HG02970 (cell line): ENCODE measurements at regions not wholly inside any gene's neighbourhood (a gene's known extent, or its start where the extent isn't known, plus 50 kb on each side); places are given as distances from the start of the nearest gene placed in this dataset.
"Not testable (repeated sequence)": the region's sequence is repeated elsewhere in the genome, so short reads cannot be mapped to it uniquely, and the experiment has no call there.

Source experiments
- ATAC-seq: cut with Tn5 transposase; IDR thresholded peaks from one replicate; pipeline ENCODE4 v1.9.1; 2021; ENCODE audit warnings: mild to moderate bottlenecking, moderate library complexity, moderate number of reproducible peaks; ENCODE audit not compliant: unreplicated experiment, low FRiP score

- no peak for ATAC-seq
Measured at GRCh38 chr7:126022452-126022851, 1092.8 kb upstream of the POT1 start.

GRCh38 chr7:126016722-126017121 is 1087.1 kb upstream of the POT1 start:
- no peak for ATAC-seq

GRCh38 chr7:126005064-126005463 is 1075.4 kb upstream of the POT1 start:
- ATAC-seq: no peak

GRCh38 chr7:126001349-126001748 is 1071.7 kb upstream of the POT1 start:
- ATAC-seq: no peak

- no peak for ATAC-seq
Measured at GRCh38 chr7:125984795-125985194, 1055.2 kb upstream of the POT1 start.

- ATAC-seq: no peak
Measured at GRCh38 chr7:125971656-125972055, 1042.0 kb upstream of the POT1 start.

GRCh38 chr7:125966278-125967048 is 1036.8 kb upstream of the POT1 start:
- ATAC-seq: no peak

GRCh38 chr7:125934955-125935354 is 1005.3 kb upstream of the POT1 start:
- ATAC-seq: no peak

- no peak for ATAC-seq
Measured at GRCh38 chr7:125934539-125934938, 1004.9 kb upstream of the POT1 start.

- no peak for ATAC-seq
Measured at GRCh38 chr7:125930848-125931247, 1001.2 kb upstream of the POT1 start.

- ATAC-seq: no peak
Measured at GRCh38 chr7:125927556-125927955, 997.9 kb upstream of the POT1 start.

- ATAC-seq: no peak
Measured at GRCh38 chr7:125926621-125927020, 997.0 kb upstream of the POT1 start.

- ATAC-seq: no peak
Measured at GRCh38 chr7:125924037-125924436, 994.4 kb upstream of the POT1 start.

- not testable (repeated sequence) for ATAC-seq
Measured at GRCh38 chr7:125915381-125915948, 985.8 kb upstream of the POT1 start.

GRCh38 chr7:125908711-125909110 is 979.1 kb upstream of the POT1 start:
- ATAC-seq: no peak

GRCh38 chr7:125899577-125899976 is 970.0 kb upstream of the POT1 start:
- no peak for ATAC-seq

GRCh38 chr7:125892434-125892833 is 962.8 kb upstream of the POT1 start:
- no peak for ATAC-seq

- no peak for ATAC-seq
Measured at GRCh38 chr7:125878988-125879387, 949.4 kb upstream of the POT1 start.

- ATAC-seq: no peak
Measured at GRCh38 chr7:125878235-125878956, 948.8 kb upstream of the POT1 start.

- ATAC-seq: no peak
Measured at GRCh38 chr7:125877246-125877645, 947.6 kb upstream of the POT1 start.

GRCh38 chr7:125876431-125876830 is 946.8 kb upstream of the POT1 start:
- no peak for ATAC-seq

GRCh38 chr7:125871431-125871830 is 941.8 kb upstream of the POT1 start:
- ATAC-seq: no peak
